ELF-1 (cell line): ENCODE measurements at regions not wholly inside any gene's neighbourhood (a gene's known extent, or its start where the extent isn't known, plus 50 kb on each side); places are given as distances from the start of the nearest gene placed in this dataset.
A peak's percentile ranks its signal among the peaks of the same experiment; 100 is the strongest.

Experiments
- DNase-seq: peaks from one replicate; pipeline ENCODE4 v3.0.0-alpha.2; 2016; ENCODE audit warnings: low read depth, low spot score

- no peak for DNase-seq
These were observed 882.0 kb downstream of the TFAP2A start for GRCh38 chr6:9532621-9533557.

- no peak for DNase-seq
These were observed 887.1 kb downstream of the TFAP2A start for GRCh38 chr6:9527679-9528286.

- DNase-seq: no peak
These were observed 891.4 kb downstream of the TFAP2A start for GRCh38 chr6:9523462-9523861.

GRCh38 chr6:9522101-9522500 lies 892.8 kb downstream of the TFAP2A start:
- no peak for DNase-seq

- DNase-seq: no peak
These were observed 893.7 kb downstream of the TFAP2A start for GRCh38 chr6:9521152-9521530.

- DNase-seq: no peak
These were observed 894.3 kb downstream of the TFAP2A start for GRCh38 chr6:9520417-9521151.

- DNase-seq: no peak
These were observed 896.4 kb downstream of the TFAP2A start for GRCh38 chr6:9518431-9518830.

- DNase-seq: no peak
These were observed 897.1 kb downstream of the TFAP2A start for GRCh38 chr6:9517806-9518205.

- DNase-seq: peak; percentile 66
These were observed 899.0 kb downstream of the TFAP2A start for GRCh38 chr6:9515633-9516606.

GRCh38 chr6:9514146-9514545 lies 900.7 kb downstream of the TFAP2A start:
- DNase-seq: no peak

GRCh38 chr6:9511157-9511556 lies 903.7 kb downstream of the TFAP2A start:
- DNase-seq: no peak

- DNase-seq: no peak
These were observed 907.6 kb downstream of the TFAP2A start for GRCh38 chr6:9507136-9507895.

- DNase-seq: no peak
These were observed 910.7 kb downstream of the TFAP2A start for GRCh38 chr6:9504191-9504590.

GRCh38 chr6:9503111-9503761 lies 911.6 kb downstream of the TFAP2A start:
- no peak for DNase-seq

- no peak for DNase-seq
These were observed 915.2 kb downstream of the TFAP2A start for GRCh38 chr6:9499709-9500108.

GRCh38 chr6:9496837-9497236 lies 918.0 kb downstream of the TFAP2A start:
- no peak for DNase-seq

- no peak for DNase-seq
These were observed 920.0 kb downstream of the TFAP2A start for GRCh38 chr6:9494864-9495263.

- no peak for DNase-seq
These were observed 922.1 kb downstream of the TFAP2A start for GRCh38 chr6:9492790-9493189.

GRCh38 chr6:9487128-9487527 lies 927.7 kb downstream of the TFAP2A start:
- DNase-seq: no peak

- no peak for DNase-seq
These were observed 928.9 kb downstream of the TFAP2A start for GRCh38 chr6:9485992-9486391.
